ENCODE measurements at regions not wholly inside any gene's neighbourhood (a gene's known extent, or its start where the extent isn't known, plus 50 kb on each side); places are given as distances from the start of the nearest gene placed in this dataset.

DNA sequence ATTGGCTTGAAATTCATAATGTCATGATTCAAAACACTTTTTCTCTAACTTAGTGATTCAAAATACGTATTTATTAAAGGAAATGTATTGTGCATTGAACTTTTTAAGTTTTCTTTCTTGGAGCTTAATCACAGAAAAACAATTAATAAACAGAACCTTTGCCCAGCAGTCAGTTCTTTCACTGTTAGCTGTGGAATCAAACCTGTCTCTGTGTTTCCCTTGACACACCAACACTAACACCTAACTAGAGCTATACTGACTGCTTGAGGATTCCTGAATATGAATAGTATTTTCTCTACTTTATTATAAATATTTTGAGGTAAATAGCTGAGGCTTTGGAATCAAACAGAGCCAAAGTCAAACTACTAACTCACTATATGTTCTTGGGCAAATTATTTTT lies 296.4 kb downstream of the HIVEP2 start:
- TF ChIP-seq POLR2A (IDR thresholded peaks at IDR 0.05): no peak
- TF ChIP-seq, protein P1, sequence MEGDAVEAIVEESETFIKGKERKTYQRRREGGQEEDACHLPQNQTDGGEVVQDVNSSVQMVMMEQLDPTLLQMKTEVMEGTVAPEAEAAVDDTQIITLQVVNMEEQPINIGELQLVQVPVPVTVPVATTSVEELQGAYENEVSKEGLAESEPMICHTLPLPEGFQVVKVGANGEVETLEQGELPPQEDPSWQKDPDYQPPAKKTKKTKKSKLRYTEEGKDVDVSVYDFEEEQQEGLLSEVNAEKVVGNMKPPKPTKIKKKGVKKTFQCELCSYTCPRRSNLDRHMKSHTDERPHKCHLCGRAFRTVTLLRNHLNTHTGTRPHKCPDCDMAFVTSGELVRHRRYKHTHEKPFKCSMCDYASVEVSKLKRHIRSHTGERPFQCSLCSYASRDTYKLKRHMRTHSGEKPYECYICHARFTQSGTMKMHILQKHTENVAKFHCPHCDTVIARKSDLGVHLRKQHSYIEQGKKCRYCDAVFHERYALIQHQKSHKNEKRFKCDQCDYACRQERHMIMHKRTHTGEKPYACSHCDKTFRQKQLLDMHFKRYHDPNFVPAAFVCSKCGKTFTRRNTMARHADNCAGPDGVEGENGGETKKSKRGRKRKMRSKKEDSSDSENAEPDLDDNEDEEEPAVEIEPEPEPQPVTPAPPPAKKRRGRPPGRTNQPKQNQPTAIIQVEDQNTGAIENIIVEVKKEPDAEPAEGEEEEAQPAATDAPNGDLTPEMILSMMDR (IDR thresholded peaks at IDR 0.05): no peak
- TF ChIP-seq EP300 (IDR thresholded peaks at IDR 0.05): no peak
